ENCODE measurements at regions not wholly inside any gene's neighbourhood (a gene's known extent, or its start where the extent isn't known, plus 50 kb on each side); places are given as distances from the start of the nearest gene placed in this dataset.
A peak's percentile ranks its signal among the peaks of the same experiment; 100 is the strongest.

GRCh38 chr10:70966646-70967553 is 78.5 kb upstream of the PCBD1 start:
- no peak for DNase-seq (ENCODE audit: low read depth)

GRCh38 chr10:70967591-70968587 is 79.5 kb upstream of the PCBD1 start:
- peak; percentile 86 for DNase-seq (ENCODE audit: low read depth)

- DNase-seq (ENCODE audit: low read depth) = no peak
Measured at GRCh38 chr10:70969188-70969587, 80.8 kb upstream of the PCBD1 start.

- no peak for DNase-seq (ENCODE audit: low read depth)
Measured at GRCh38 chr10:70970830-70971229, 82.5 kb upstream of the PCBD1 start.

GRCh38 chr10:70973275-70973674 is 84.9 kb upstream of the PCBD1 start:
- DNase-seq (ENCODE audit: low read depth) = no peak

GRCh38 chr10:70974351-70974901 is 86.1 kb upstream of the PCBD1 start:
- DNase-seq (ENCODE audit: low read depth) = peak; percentile 26

GRCh38 chr10:70974920-70975319 is 86.6 kb upstream of the PCBD1 start:
- no peak for DNase-seq (ENCODE audit: low read depth)

- no peak for DNase-seq (ENCODE audit: low read depth)
Measured at GRCh38 chr10:70976063-70976695, 87.8 kb upstream of the PCBD1 start.

- no peak for DNase-seq (ENCODE audit: low read depth)
Measured at GRCh38 chr10:70977625-70978024, 89.3 kb upstream of the PCBD1 start.

- no peak for DNase-seq (ENCODE audit: low read depth)
Measured at GRCh38 chr10:70978181-70978580, 89.8 kb upstream of the PCBD1 start.

- no peak for DNase-seq (ENCODE audit: low read depth)
Measured at GRCh38 chr10:70978816-70979480, 90.6 kb upstream of the PCBD1 start.

- no peak for DNase-seq (ENCODE audit: low read depth)
Measured at GRCh38 chr10:70980687-70981086, 92.3 kb upstream of the PCBD1 start.

- no peak for DNase-seq (ENCODE audit: low read depth)
Measured at GRCh38 chr10:70981171-70981836, 92.9 kb upstream of the PCBD1 start.

- no peak for DNase-seq (ENCODE audit: low read depth)
Measured at GRCh38 chr10:70981936-70982335, 93.6 kb upstream of the PCBD1 start.

GRCh38 chr10:70982443-70982842 is 94.1 kb upstream of the PCBD1 start:
- DNase-seq (ENCODE audit: low read depth) = no peak

GRCh38 chr10:70984986-70985722 is 96.8 kb upstream of the PCBD1 start:
- no peak for DNase-seq (ENCODE audit: low read depth)

GRCh38 chr10:70985824-70986622 is 97.7 kb upstream of the PCBD1 start:
- DNase-seq (ENCODE audit: low read depth) = peak; percentile 84

GRCh38 chr10:70986623-70986950 is 98.2 kb upstream of the PCBD1 start:
- no peak for DNase-seq (ENCODE audit: low read depth)

All from myocyte (in vitro differentiated cells).